ENCODE measurements at regions not wholly inside any gene's neighbourhood (a gene's known extent, or its start where the extent isn't known, plus 50 kb on each side); places are given as distances from the start of the nearest gene placed in this dataset.
"Not testable (repeated sequence)": the region's sequence is repeated elsewhere in the genome, so short reads cannot be mapped to it uniquely, and the experiment has no call there.

- DNase-seq (ENCODE audit: low read depth) = no peak
- no peak for TF ChIP-seq CTCF (IDR thresholded peaks at IDR 0.05; ENCODE audit: control insufficient read depth, extremely low read depth, insufficient read depth)
- H3K4me3 ChIP-seq (ENCODE audit: low read depth, low read length) = no peak overlapping the region
These were observed 91.7 kb upstream of the YWHAQ start for GRCh38 chr2:9722451-9722850.

GRCh38 chr2:9724565-9724964 is 93.8 kb upstream of the YWHAQ start:
- no peak for TF ChIP-seq CTCF (IDR thresholded peaks at IDR 0.05; ENCODE audit: control insufficient read depth, extremely low read depth, insufficient read depth)
- H3K4me3 ChIP-seq (ENCODE audit: low read depth, low read length) = no peak overlapping the region
- no peak for DNase-seq (ENCODE audit: low read depth)

GRCh38 chr2:9725106-9725505 is 94.3 kb upstream of the YWHAQ start:
- H3K4me3 ChIP-seq (ENCODE audit: low read depth, low read length) = no peak overlapping the region
- no peak for DNase-seq (ENCODE audit: low read depth)
- no peak for TF ChIP-seq CTCF (IDR thresholded peaks at IDR 0.05; ENCODE audit: control insufficient read depth, extremely low read depth, insufficient read depth)

GRCh38 chr2:9726016-9726415 is 95.2 kb upstream of the YWHAQ start:
- H3K4me3 ChIP-seq (ENCODE audit: low read depth, low read length); DNase-seq (ENCODE audit: low read depth): not testable (repeated sequence)

DNA sequence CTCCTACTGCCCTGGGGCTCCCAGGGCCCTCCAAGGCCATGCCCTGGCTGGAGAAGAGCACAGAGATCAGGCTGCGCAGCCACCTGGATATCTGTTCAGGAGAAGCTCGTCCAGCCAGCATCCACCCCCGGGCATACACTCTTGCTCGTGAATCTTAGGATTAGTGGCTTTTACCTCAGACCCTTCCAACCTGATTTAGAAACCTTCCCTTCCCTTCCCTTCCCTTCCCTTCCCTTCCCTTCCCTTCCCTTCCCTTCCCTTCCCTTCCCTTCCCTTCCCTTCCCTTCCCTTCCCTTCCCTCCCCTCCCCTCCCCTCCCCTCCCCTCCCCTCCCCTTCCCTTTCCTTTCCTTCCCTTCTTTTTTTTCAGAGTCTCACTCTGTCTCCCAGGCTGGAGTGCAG is 99.7 kb upstream of the YWHAQ start:
- not testable (repeated sequence) for H3K4me3 ChIP-seq (ENCODE audit: low read depth, low read length); DNase-seq (ENCODE audit: low read depth)

DNA sequence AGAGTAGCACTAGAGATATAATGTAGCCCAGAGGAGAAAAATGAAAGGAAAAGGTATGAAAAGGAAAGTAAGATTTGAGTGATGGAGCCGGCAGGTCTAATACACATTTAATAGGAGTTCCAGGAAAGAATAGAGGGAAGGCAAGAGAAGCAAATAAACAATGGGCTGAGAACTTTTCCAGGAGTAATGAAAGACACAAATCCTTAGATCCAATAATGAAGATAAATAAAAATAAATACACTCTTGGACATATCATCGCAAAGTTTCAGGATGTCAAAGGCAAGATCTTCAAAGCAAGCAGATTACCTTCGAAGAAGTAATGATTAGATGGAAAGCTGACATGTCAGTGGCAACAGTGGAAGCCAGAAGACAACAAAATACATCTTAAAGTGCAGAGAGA is 102.0 kb upstream of the YWHAQ start:
- DNase-seq (ENCODE audit: low read depth) = no peak
- H3K4me3 ChIP-seq (ENCODE audit: low read depth, low read length) = no peak overlapping the region
- TF ChIP-seq CTCF (IDR thresholded peaks at IDR 0.05; ENCODE audit: control insufficient read depth, extremely low read depth, insufficient read depth) = no peak

GRCh38 chr2:9734308-9734707 is 103.5 kb upstream of the YWHAQ start:
- TF ChIP-seq CTCF (IDR thresholded peaks at IDR 0.05; ENCODE audit: control insufficient read depth, extremely low read depth, insufficient read depth) = no peak
- no peak overlapping the region for H3K4me3 ChIP-seq (ENCODE audit: low read depth, low read length)
- no peak for DNase-seq (ENCODE audit: low read depth)

GRCh38 chr2:9735335-9735734 is 104.5 kb upstream of the YWHAQ start:
- no peak overlapping the region for H3K4me3 ChIP-seq (ENCODE audit: low read depth, low read length)
- no peak for DNase-seq (ENCODE audit: low read depth)
- TF ChIP-seq CTCF (IDR thresholded peaks at IDR 0.05; ENCODE audit: control insufficient read depth, extremely low read depth, insufficient read depth) = no peak

Data from LNCaP clone FGC (cell line).